Peyer's patch (tissue), 4 donors: ENCODE measurements at regions not wholly inside any gene's neighbourhood (a gene's known extent, or its start where the extent isn't known, plus 50 kb on each side); places are given as distances from the start of the nearest gene placed in this dataset.

Experiments used
- POLR2A ChIP-seq, 2 donors: fragments of 450-650 bp; IDR thresholded peaks; one replicate each; pipeline ENCODE4 v1.5.1; 2017; ENCODE audit warnings: antibody characterized with exemption in 2 of 2, mild to moderate bottlenecking in 2 of 2, moderate library complexity in 2 of 2
- TF ChIP-seq, protein P1 (sequence below), 6 experiments: fragments of 450-650 bp in 4 of 6; fragments of 200-600 bp in 2 of 6; sonication (generic) in 1 of 6; IDR thresholded peaks; one replicate each; pipeline ENCODE4 v1.5.1; 2017 to 2019; ENCODE audit warnings: antibody characterized with exemption in 6 of 6, mild to moderate bottlenecking in 3 of 6, moderate library complexity in 1 of 6

GRCh38 chr3:163951397-163951987, 1126.8 kb downstream of the SI start:
- TF ChIP-seq POLR2A (IDR thresholded peaks at IDR 0.05), result no peak
- TF ChIP-seq, protein P1, sequence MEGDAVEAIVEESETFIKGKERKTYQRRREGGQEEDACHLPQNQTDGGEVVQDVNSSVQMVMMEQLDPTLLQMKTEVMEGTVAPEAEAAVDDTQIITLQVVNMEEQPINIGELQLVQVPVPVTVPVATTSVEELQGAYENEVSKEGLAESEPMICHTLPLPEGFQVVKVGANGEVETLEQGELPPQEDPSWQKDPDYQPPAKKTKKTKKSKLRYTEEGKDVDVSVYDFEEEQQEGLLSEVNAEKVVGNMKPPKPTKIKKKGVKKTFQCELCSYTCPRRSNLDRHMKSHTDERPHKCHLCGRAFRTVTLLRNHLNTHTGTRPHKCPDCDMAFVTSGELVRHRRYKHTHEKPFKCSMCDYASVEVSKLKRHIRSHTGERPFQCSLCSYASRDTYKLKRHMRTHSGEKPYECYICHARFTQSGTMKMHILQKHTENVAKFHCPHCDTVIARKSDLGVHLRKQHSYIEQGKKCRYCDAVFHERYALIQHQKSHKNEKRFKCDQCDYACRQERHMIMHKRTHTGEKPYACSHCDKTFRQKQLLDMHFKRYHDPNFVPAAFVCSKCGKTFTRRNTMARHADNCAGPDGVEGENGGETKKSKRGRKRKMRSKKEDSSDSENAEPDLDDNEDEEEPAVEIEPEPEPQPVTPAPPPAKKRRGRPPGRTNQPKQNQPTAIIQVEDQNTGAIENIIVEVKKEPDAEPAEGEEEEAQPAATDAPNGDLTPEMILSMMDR (IDR thresholded peaks at IDR 0.05), result peak in 1 of 6 experiments; percentile 44
